GM12892 (cell line): ENCODE measurements at regions not wholly inside any gene's neighbourhood (a gene's known extent, or its start where the extent isn't known, plus 50 kb on each side); places are given as distances from the start of the nearest gene placed in this dataset.

Experiments used
- POLR2A ChIP-seq: IDR thresholded peaks from 2 replicates; pipeline ENCODE4 v1.6.1; 2011; ENCODE audit warnings: low read depth, low read length, control low read depth
- TAF1 ChIP-seq: IDR thresholded peaks from 2 replicates; pipeline ENCODE4 v1.6.1; 2011; ENCODE audit warnings: low read depth, mild to moderate bottlenecking, control low read depth, low read length, borderline replicate concordance

DNA sequence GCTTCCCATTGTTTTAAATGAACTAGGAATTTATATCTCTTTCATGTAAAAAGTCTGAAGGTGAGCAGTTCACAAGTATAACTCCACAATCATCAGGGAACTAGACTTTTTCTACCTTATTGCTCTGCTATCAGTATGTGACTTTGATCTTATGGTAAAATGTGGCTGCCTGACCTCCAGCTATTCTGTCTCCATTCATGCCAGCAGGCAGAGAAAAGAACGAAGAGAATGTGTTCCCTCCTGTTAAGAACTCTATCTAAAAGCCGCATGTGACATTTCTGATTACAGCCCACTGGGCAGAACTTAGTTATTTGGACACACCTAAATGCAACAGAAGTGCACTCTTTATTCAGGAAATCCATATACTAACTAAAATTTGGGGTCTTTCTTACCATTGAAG is 102.8 kb upstream of the MBL2 start:
- TF ChIP-seq POLR2A (no peak), TAF1 (no peak)
